Progenitor cell of endocrine pancreas (in vitro differentiated cells): ENCODE measurements at regions not wholly inside any gene's neighbourhood (a gene's known extent, or its start where the extent isn't known, plus 50 kb on each side); places are given as distances from the start of the nearest gene placed in this dataset.

Source experiments
- DNase-seq: peaks from one replicate; pipeline ENCODE4 v3.0.0; 2021; ENCODE audit warnings: low spot score; ENCODE audit not compliant: unreplicated experiment
- H3K27ac Mint-ChIP-seq: 2 replicates; pipeline ENCODE4 v1.8.0; 2021; ENCODE audit warnings: mild to moderate bottlenecking, moderate library complexity, mixed read lengths
- H3K27me3 Mint-ChIP-seq: 2 replicates; pipeline ENCODE4 v1.8.0; 2021; ENCODE audit warnings: mixed read lengths
- H3K36me3 Mint-ChIP-seq: 2 replicates; pipeline ENCODE4 v1.8.0; 2022; ENCODE audit warnings: mixed read lengths; ENCODE audit not compliant: insufficient read depth
- H3K4me1 Mint-ChIP-seq: 2 replicates; pipeline ENCODE4 v1.8.0; 2021; ENCODE audit warnings: low read depth, mixed read lengths
- H3K4me3 Mint-ChIP-seq: 2 replicates; pipeline ENCODE4 v1.8.0; 2021; ENCODE audit warnings: low read depth, mild to moderate bottlenecking, moderate library complexity, mixed read lengths
- H3K9me3 Mint-ChIP-seq: 2 replicates; pipeline ENCODE4 v1.8.0; 2021; ENCODE audit warnings: low read depth, mixed read lengths
- TF ChIP-seq, protein P1 (sequence below): fragments of 200-600 bp; sonication (generic); IDR thresholded peaks from one replicate; pipeline ENCODE4 v1.5.0; 2021; ENCODE audit warnings: antibody characterized with exemption, mild to moderate bottlenecking; ENCODE audit not compliant: unreplicated experiment

DNA sequence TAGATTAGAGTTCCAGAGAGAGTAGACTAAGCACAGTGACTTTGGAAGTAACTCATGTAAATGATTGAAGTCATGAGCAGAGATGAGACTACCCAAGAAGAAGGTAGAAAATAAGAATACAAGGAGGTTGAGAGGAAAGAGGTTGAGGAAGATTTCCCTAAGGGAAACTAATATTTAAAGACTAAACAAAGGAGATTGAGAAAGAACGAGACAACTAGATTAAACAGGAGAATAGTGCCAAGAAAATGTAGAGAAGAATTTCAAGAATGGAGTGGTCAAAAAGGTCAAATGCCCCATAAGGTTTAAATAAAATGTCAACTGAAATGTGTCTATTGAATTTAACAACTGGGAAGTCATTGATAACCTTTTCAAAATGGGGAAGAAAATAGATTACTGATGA is 59.0 kb downstream of the RPS29 start:
- peak overlapping the region; percentile 35 for H3K27ac Mint-ChIP-seq
- H3K9me3 Mint-ChIP-seq: no peaks in the 10 kb centered on the region
- no peak overlapping the region for H3K4me3 Mint-ChIP-seq
- TF ChIP-seq, protein P1, sequence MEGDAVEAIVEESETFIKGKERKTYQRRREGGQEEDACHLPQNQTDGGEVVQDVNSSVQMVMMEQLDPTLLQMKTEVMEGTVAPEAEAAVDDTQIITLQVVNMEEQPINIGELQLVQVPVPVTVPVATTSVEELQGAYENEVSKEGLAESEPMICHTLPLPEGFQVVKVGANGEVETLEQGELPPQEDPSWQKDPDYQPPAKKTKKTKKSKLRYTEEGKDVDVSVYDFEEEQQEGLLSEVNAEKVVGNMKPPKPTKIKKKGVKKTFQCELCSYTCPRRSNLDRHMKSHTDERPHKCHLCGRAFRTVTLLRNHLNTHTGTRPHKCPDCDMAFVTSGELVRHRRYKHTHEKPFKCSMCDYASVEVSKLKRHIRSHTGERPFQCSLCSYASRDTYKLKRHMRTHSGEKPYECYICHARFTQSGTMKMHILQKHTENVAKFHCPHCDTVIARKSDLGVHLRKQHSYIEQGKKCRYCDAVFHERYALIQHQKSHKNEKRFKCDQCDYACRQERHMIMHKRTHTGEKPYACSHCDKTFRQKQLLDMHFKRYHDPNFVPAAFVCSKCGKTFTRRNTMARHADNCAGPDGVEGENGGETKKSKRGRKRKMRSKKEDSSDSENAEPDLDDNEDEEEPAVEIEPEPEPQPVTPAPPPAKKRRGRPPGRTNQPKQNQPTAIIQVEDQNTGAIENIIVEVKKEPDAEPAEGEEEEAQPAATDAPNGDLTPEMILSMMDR: no peak
- H3K4me1 Mint-ChIP-seq: peaks cover 5% of the 10 kb centered on the region
- DNase-seq: no peak
- H3K27me3 Mint-ChIP-seq: no peaks in the 10 kb centered on the region
- H3K36me3 Mint-ChIP-seq: no peaks in the 10 kb centered on the region

DNA sequence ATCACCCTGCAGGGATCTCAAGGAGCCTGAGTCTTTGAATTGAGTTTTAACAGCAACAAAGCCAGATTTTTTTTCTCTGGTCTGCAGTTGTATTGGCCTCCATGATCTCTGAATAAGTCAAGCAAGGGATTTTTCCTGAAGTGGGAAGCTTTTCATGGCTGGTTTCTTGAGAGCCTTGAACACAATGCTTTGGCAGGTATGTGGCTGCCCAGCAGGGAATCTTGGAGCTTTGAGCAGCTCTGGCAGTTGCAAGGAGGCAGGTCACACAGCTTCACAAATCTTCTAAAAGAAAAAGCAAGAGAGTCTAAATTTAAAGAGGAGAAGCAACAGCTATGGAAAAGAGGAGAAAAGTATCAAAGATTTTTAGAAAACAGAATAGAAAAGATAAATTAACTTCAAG is 60.1 kb downstream of the RPS29 start:
- Mint-ChIP-seq H3K4me3 (no peak overlapping the region), H3K4me1 (peaks cover 5% of the 10 kb centered on the region), H3K36me3 (no peaks in the 10 kb centered on the region), H3K9me3 (no peaks in the 10 kb centered on the region), H3K27me3 (no peaks in the 10 kb centered on the region), H3K27ac (no peak overlapping the region)
- no peak for DNase-seq
- TF ChIP-seq, protein P1: no peak

DNA sequence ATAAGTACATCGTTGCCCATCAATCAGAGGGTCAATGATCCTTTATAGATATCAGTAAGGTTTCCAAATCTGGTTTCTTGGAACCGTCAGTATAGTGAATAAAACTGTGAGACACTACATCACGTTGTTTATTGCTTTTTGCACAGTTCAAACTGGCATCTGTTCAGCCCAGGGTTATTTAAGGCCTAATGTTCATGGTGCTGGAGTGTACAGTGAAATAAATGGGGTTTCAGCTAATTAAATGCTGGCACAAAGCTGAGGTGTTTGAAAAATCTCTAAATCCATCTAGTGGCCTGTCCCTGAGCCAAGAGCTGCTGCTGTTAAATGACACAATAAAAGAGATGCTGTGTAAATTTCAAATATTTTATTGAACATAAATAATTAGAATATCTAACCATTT is 69.9 kb downstream of the RPS29 start:
- no peaks in the 10 kb centered on the region for H3K27me3 Mint-ChIP-seq
- no peak overlapping the region for H3K4me3 Mint-ChIP-seq
- H3K36me3 Mint-ChIP-seq: no peaks in the 10 kb centered on the region
- TF ChIP-seq, protein P1: no peak
- DNase-seq: no peak
- no peak overlapping the region for H3K27ac Mint-ChIP-seq
- H3K9me3 Mint-ChIP-seq: no peaks in the 10 kb centered on the region
- no peaks in the 10 kb centered on the region for H3K4me1 Mint-ChIP-seq

DNA sequence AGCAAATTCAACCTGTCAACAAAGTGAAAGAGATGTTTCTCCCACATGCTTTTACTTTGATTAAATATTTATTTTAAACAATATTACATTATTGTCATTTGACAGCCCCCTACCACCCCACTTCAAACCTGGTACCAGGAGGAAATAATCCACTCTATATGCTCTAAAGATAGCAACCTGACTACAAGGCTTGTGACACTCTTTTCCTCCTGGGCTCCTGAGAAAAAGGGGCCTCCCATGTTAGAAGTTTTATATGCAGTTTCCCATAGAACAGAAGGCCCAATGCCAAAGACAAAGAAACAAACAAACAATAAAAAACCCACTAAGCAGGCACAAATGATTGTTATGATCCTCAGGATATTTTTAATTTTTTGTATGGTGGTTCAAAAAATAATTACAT is 73.6 kb downstream of the RPS29 start:
- Mint-ChIP-seq H3K4me1 (no peaks in the 10 kb centered on the region), H3K4me3 (no peak overlapping the region), H3K27ac (no peak overlapping the region), H3K9me3 (peaks cover 10% of the 10 kb centered on the region), H3K36me3 (no peaks in the 10 kb centered on the region), H3K27me3 (no peaks in the 10 kb centered on the region)
- TF ChIP-seq, protein P1: no peak
- no peak for DNase-seq

DNA sequence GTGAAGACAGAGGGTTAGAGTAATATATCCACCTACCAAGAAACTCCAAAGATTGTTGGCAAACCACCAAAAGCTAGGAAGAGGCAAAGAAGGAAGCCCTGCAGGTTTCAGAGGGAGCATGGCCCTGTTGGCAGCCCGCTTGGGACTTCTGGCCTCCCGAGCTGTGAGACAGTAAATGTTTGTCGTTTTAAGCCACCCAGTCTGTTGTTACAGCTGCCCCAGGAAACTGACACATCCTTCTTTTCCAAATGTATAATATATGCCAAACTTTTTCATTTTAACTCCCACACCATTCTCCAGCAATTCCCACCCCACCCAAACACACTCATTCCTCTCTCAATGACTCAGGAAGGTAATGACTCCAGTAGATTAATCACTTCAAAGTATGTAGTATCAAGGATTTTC is 74.0 kb downstream of the RPS29 start:
- TF ChIP-seq, protein P1: no peak
- H3K4me1 Mint-ChIP-seq: peaks cover under 1% of the 10 kb centered on the region
- no peaks in the 10 kb centered on the region for H3K27me3 Mint-ChIP-seq
- H3K9me3 Mint-ChIP-seq: peaks cover 10% of the 10 kb centered on the region
- no peak overlapping the region for H3K4me3 Mint-ChIP-seq
- no peak for DNase-seq
- H3K27ac Mint-ChIP-seq: no peak overlapping the region
- no peaks in the 10 kb centered on the region for H3K36me3 Mint-ChIP-seq
